H1 (cell line): ENCODE measurements at regions not wholly inside any gene's neighbourhood (a gene's known extent, or its start where the extent isn't known, plus 50 kb on each side); places are given as distances from the start of the nearest gene placed in this dataset.

ENCODE experiments used
- TF ChIP-seq, protein P1 (sequence below): IDR thresholded peaks from 2 replicates; pipeline ENCODE4 v1.6.1; 2012; ENCODE audit warnings: low read length, inconsistent platforms

DNA sequence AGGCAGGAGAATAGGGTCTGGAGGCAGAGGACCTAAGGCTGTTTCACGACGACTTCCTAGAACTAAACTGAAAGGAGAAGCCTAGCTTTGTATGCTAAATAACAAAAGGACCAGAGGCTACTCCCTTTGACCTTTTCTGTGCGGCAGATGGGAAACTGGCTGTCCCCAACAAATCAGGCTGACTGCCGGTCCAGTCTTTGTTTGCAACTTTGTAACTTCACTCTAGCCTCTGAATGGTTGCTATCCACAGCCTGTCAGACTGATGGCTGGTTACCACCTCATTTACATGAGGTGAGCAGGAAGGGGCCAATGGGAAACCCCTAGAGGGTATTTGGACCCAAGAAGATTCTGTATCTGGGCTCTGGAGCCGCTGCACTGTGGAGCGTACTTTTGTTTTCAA, 132.6 kb upstream of the SHH start (continued):
- TF ChIP-seq, protein P1, sequence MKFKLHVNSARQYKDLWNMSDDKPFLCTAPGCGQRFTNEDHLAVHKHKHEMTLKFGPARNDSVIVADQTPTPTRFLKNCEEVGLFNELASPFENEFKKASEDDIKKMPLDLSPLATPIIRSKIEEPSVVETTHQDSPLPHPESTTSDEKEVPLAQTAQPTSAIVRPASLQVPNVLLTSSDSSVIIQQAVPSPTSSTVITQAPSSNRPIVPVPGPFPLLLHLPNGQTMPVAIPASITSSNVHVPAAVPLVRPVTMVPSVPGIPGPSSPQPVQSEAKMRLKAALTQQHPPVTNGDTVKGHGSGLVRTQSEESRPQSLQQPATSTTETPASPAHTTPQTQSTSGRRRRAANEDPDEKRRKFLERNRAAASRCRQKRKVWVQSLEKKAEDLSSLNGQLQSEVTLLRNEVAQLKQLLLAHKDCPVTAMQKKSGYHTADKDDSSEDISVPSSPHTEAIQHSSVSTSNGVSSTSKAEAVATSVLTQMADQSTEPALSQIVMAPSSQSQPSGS, result no peak
- TF ChIP-seq, all 59 proteins: peak for 0
